ENCODE measurements at regions not wholly inside any gene's neighbourhood (a gene's known extent, or its start where the extent isn't known, plus 50 kb on each side); places are given as distances from the start of the nearest gene placed in this dataset.
A peak's percentile ranks its signal among the peaks of the same experiment; 100 is the strongest.

DNA sequence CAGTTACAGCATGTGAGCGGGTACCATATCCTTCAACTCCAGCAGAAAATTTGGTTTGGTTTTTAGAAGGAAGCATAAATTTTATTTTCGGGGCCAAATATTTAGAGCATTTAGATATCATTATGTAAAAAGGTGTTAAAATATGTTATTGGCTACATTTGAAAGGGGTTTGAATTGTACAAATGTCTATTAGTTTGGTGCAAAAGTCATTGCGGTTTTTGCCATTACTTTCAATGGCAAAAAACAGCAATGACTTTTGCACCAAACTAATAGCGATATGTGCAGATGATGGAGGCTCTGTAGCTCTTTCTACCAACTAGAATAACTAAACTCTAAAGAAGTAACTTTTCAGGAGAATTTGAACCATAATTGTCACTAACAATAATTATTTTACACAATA lies 1666.2 kb upstream of the SLC39A10 start:
- no peak overlapping the region for H3K4me3 ChIP-seq (ENCODE audit: low read depth, low read length)
- TF ChIP-seq, protein P1, sequence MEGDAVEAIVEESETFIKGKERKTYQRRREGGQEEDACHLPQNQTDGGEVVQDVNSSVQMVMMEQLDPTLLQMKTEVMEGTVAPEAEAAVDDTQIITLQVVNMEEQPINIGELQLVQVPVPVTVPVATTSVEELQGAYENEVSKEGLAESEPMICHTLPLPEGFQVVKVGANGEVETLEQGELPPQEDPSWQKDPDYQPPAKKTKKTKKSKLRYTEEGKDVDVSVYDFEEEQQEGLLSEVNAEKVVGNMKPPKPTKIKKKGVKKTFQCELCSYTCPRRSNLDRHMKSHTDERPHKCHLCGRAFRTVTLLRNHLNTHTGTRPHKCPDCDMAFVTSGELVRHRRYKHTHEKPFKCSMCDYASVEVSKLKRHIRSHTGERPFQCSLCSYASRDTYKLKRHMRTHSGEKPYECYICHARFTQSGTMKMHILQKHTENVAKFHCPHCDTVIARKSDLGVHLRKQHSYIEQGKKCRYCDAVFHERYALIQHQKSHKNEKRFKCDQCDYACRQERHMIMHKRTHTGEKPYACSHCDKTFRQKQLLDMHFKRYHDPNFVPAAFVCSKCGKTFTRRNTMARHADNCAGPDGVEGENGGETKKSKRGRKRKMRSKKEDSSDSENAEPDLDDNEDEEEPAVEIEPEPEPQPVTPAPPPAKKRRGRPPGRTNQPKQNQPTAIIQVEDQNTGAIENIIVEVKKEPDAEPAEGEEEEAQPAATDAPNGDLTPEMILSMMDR (IDR thresholded peaks at IDR 0.05; ENCODE audit: low read depth, low read length) = no peak
- H3K36me3 ChIP-seq = no peaks in the 10 kb centered on the region
- no peaks in the 10 kb centered on the region for H3K9me3 ChIP-seq (ENCODE audit: severe bottlenecking)
- no peak for DNase-seq
- H3K27ac ChIP-seq = no peak overlapping the region
- no peaks in the 10 kb centered on the region for H3K27me3 ChIP-seq (ENCODE audit: insufficient read depth, low read depth, severe bottlenecking)

DNA sequence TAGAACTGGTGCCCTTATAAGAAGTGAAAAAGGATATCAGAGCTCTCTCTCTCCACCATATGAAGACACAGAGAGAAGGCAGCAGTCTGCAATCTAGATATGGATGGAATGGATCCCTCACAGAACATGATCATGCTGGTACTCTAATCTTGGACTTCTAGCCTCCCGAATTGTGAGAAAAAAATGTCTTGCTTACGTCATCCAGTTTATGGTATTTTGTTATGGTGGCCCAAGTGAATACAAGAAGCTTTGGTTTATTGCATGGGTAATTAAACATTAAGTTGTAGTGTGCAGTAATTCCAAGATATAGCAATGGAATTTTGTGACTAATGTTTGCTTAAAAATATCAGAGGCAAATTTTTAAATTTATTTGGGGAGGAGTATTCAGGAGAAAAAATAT lies 1667.4 kb upstream of the SLC39A10 start:
- TF ChIP-seq, protein P1 (IDR thresholded peaks at IDR 0.05; ENCODE audit: low read depth, low read length) = no peak
- Histone ChIP-seq H3K9me3 (ENCODE audit: severe bottlenecking) (no peaks in the 10 kb centered on the region), H3K4me3 (ENCODE audit: low read depth, low read length) (no peak overlapping the region), H3K27ac (no peak overlapping the region), H3K36me3 (no peaks in the 10 kb centered on the region), H3K27me3 (ENCODE audit: insufficient read depth, low read depth, severe bottlenecking) (no peaks in the 10 kb centered on the region)
- DNase-seq = no peak

DNA sequence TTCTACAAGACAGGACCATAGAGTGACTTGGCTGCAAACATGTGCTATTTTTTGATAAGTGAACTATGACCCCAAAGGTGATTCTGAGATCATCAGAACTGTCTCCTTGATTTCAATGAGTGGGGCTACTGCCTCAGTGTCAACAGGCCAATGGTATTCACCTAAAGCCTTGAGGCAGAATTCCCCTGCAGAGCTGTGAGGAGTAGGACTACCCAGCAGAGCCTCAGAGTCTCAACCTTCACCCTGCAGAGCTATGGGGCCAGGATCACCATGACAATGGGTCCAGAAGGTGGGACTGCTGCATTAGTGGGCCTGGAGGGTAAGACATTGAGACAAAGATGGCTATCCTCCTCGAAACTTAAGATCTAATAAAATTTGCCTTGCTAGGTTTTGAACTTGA lies 1668.2 kb upstream of the SLC39A10 start:
- TF ChIP-seq, protein P1 (IDR thresholded peaks at IDR 0.05; ENCODE audit: low read depth, low read length) = no peak

DNA sequence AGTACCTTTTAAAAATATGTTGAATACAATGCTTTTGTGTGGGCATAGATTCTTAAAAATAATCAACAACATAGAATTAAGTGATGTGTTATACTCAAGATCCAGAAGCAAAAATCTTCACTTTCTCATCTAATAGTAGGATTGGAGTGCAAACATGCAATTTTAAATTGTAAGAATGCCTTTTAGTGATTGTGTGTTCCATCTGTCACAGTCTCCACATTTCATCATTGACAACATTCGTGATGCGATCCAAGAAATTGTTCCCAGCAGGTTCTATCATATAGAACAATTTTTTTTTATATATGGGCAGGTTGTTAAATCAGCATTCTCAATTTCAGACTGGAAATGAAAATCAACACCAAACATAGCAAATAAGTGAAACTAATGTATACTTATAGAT lies 1671.8 kb upstream of the SLC39A10 start:
- Histone ChIP-seq H3K27ac (no peak overlapping the region), H3K9me3 (ENCODE audit: severe bottlenecking) (no peaks in the 10 kb centered on the region), H3K36me3 (no peaks in the 10 kb centered on the region), H3K4me3 (ENCODE audit: low read depth, low read length) (no peak overlapping the region), H3K27me3 (ENCODE audit: insufficient read depth, low read depth, severe bottlenecking) (no peaks in the 10 kb centered on the region)
- DNase-seq = no peak
- TF ChIP-seq, protein P1 (IDR thresholded peaks at IDR 0.05; ENCODE audit: low read depth, low read length) = no peak

More for the DNA sequence above, 1668.2 kb upstream of the SLC39A10 start:
- H3K36me3 ChIP-seq = no peaks in the 10 kb centered on the region
- H3K9me3 ChIP-seq (ENCODE audit: severe bottlenecking) = no peaks in the 10 kb centered on the region
- H3K27ac ChIP-seq = no peak overlapping the region
- no peak overlapping the region for H3K4me3 ChIP-seq (ENCODE audit: low read depth, low read length)
- no peak for DNase-seq
- no peaks in the 10 kb centered on the region for H3K27me3 ChIP-seq (ENCODE audit: insufficient read depth, low read depth, severe bottlenecking)

DNA sequence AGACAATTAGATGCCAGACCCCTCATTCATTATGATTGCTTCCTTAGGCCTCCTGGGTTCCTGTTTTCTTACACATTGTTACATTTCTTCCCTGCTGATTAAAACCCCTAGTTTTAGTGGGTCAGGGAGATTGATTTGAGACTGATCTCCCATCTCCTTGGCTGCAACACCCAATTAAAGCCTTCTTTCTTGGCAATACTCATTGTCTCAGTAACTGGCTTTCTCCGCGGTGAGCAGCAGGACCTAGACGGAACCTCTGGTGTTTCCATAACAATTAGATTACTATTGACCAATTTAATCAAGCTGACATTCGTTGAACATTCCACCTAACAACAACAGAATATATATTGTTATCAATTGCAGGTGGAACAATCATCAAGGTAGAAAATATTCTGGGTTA lies 1676.4 kb upstream of the SLC39A10 start:
- no peak for DNase-seq
- H3K36me3 ChIP-seq = no peaks in the 10 kb centered on the region
- H3K27me3 ChIP-seq (ENCODE audit: insufficient read depth, low read depth, severe bottlenecking) = no peaks in the 10 kb centered on the region
- H3K27ac ChIP-seq = no peak overlapping the region
- no peak overlapping the region for H3K4me3 ChIP-seq (ENCODE audit: low read depth, low read length)
- no peaks in the 10 kb centered on the region for H3K9me3 ChIP-seq (ENCODE audit: severe bottlenecking)
- TF ChIP-seq, protein P1 (IDR thresholded peaks at IDR 0.05; ENCODE audit: low read depth, low read length) = no peak

DNA sequence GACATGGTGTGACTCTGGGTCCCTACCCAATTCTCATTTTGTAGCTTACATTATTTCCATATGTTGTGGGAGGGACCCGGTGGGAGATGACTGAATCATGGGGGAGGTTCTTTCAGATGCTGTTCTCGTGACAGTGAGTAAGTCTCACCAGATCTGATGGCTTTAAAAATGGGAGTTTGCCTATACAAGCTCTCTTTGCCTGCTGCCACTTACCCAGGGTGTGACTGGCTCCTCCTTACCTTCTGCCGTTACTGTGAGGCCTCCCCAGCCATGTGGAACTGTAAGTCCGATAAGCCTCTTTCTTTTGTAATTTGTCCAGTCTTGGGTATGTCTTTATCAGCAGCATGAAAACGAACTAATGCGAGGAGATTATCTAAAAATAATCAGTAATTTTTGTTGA lies 1683.2 kb upstream of the SLC39A10 start:
- H3K4me3 ChIP-seq (ENCODE audit: low read depth, low read length) = no peak overlapping the region
- DNase-seq = peak; percentile 84

More for the DNA sequence above, 1683.2 kb upstream of the SLC39A10 start:
- TF ChIP-seq, protein P1 (IDR thresholded peaks at IDR 0.05; ENCODE audit: low read depth, low read length) = no peak
- H3K27me3 ChIP-seq (ENCODE audit: insufficient read depth, low read depth, severe bottlenecking) = no peaks in the 10 kb centered on the region
- H3K27ac ChIP-seq = peak overlapping the region; percentile 67
- H3K36me3 ChIP-seq = no peaks in the 10 kb centered on the region
- no peaks in the 10 kb centered on the region for H3K9me3 ChIP-seq (ENCODE audit: severe bottlenecking)

All from WERI-Rb-1 (cell line).